Nephron progenitor cell (in vitro differentiated cells): ENCODE measurements at regions not wholly inside any gene's neighbourhood (a gene's known extent, or its start where the extent isn't known, plus 50 kb on each side); places are given as distances from the start of the nearest gene placed in this dataset.

Experiments
- DNase-seq: peaks from one replicate; pipeline ENCODE4 v3.0.0; 2021
- H3K27ac Mint-ChIP-seq: 2 replicates; pipeline ENCODE4 v1.8.0; 2021; ENCODE audit warnings: mild to moderate bottlenecking, moderate library complexity, mixed read lengths
- H3K27me3 Mint-ChIP-seq: 2 replicates; pipeline ENCODE4 v1.8.0; 2021; ENCODE audit warnings: mild to moderate bottlenecking, low read depth, mixed read lengths; ENCODE audit not compliant: poor library complexity
- H3K36me3 Mint-ChIP-seq: 2 replicates; pipeline ENCODE4 v1.8.0; 2021; ENCODE audit warnings: low read depth, mixed read lengths
- H3K4me1 Mint-ChIP-seq: 2 replicates; pipeline ENCODE4 v1.8.0; 2021; ENCODE audit warnings: mixed read lengths
- H3K4me3 Mint-ChIP-seq: 2 replicates; pipeline ENCODE4 v1.8.0; 2021; ENCODE audit warnings: mild to moderate bottlenecking, moderate library complexity, mixed read lengths
- H3K9me3 Mint-ChIP-seq: 2 replicates; pipeline ENCODE4 v1.8.0; 2021; ENCODE audit warnings: mild to moderate bottlenecking, moderate library complexity, mixed read lengths
- TF ChIP-seq, protein P1 (sequence below): fragments of 200-600 bp; sonication (generic); IDR thresholded peaks from 2 replicates; pipeline ENCODE4 v1.5.0; 2021; ENCODE audit warnings: antibody characterized with exemption

DNA sequence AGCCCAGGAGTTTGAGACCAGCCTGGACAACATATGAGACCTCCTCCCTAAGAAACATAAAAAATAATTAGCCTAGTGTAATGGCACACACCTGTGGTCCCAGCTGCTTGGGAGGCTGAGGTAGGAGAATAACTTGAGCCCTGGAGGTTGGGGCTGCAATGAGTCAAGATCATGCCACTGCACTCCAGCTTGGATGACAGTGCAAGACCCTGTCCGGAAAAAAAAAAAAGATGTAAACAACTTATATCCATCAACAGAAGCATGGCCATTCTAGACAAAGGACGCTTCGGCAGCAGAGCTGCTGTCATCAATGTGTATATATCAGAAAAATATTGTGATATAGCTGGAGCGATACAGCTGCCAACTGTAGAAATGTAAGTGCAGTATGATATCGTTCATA is 59.6 kb upstream of the ARID1B start:
- H3K4me1 Mint-ChIP-seq, result peaks cover 40% of the 10 kb centered on the region

GRCh38 chr6:156715839-156716238 is 61.3 kb upstream of the ARID1B start:
- H3K27me3 Mint-ChIP-seq, result peaks cover 9% of the 10 kb centered on the region
- H3K36me3 Mint-ChIP-seq, result no peaks in the 10 kb centered on the region
- peaks cover 24% of the 10 kb centered on the region for H3K4me1 Mint-ChIP-seq
- no peak overlapping the region for H3K27ac Mint-ChIP-seq
- TF ChIP-seq, protein P1, sequence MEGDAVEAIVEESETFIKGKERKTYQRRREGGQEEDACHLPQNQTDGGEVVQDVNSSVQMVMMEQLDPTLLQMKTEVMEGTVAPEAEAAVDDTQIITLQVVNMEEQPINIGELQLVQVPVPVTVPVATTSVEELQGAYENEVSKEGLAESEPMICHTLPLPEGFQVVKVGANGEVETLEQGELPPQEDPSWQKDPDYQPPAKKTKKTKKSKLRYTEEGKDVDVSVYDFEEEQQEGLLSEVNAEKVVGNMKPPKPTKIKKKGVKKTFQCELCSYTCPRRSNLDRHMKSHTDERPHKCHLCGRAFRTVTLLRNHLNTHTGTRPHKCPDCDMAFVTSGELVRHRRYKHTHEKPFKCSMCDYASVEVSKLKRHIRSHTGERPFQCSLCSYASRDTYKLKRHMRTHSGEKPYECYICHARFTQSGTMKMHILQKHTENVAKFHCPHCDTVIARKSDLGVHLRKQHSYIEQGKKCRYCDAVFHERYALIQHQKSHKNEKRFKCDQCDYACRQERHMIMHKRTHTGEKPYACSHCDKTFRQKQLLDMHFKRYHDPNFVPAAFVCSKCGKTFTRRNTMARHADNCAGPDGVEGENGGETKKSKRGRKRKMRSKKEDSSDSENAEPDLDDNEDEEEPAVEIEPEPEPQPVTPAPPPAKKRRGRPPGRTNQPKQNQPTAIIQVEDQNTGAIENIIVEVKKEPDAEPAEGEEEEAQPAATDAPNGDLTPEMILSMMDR, result no peak
- no peak overlapping the region for H3K4me3 Mint-ChIP-seq
- DNase-seq, result no peak
- no peaks in the 10 kb centered on the region for H3K9me3 Mint-ChIP-seq

More for the DNA sequence above, 59.6 kb upstream of the ARID1B start:
- H3K27me3 Mint-ChIP-seq, result peaks cover 14% of the 10 kb centered on the region
- H3K9me3 Mint-ChIP-seq, result no peaks in the 10 kb centered on the region
- TF ChIP-seq, protein P1, result no peak
- no peak overlapping the region for H3K4me3 Mint-ChIP-seq
- DNase-seq, result no peak
- H3K27ac Mint-ChIP-seq, result no peak overlapping the region
- no peaks in the 10 kb centered on the region for H3K36me3 Mint-ChIP-seq

- Mint-ChIP-seq H3K4me1 (peaks cover 7% of the 10 kb centered on the region), H3K27ac (no peak overlapping the region), H3K9me3 (no peaks in the 10 kb centered on the region), H3K36me3 (no peaks in the 10 kb centered on the region), H3K27me3 (peaks cover 9% of the 10 kb centered on the region), H3K4me3 (no peak overlapping the region)
- TF ChIP-seq, protein P1, result no peak
- no peak for DNase-seq
These were observed 63.6 kb upstream of the ARID1B start for GRCh38 chr6:156713548-156713947.

- Mint-ChIP-seq H3K4me3 (no peak overlapping the region), H3K4me1 (no peaks in the 10 kb centered on the region), H3K9me3 (no peaks in the 10 kb centered on the region), H3K27me3 (peaks cover 11% of the 10 kb centered on the region), H3K36me3 (no peaks in the 10 kb centered on the region), H3K27ac (no peak overlapping the region)
- no peak for DNase-seq
- TF ChIP-seq, protein P1, result no peak
These were observed 66.7 kb upstream of the ARID1B start for GRCh38 chr6:156710479-156710878.

- Mint-ChIP-seq H3K4me1 (no peaks in the 10 kb centered on the region), H3K27me3 (peaks cover 3% of the 10 kb centered on the region), H3K36me3 (no peaks in the 10 kb centered on the region), H3K9me3 (no peaks in the 10 kb centered on the region), H3K4me3 (no peak overlapping the region), H3K27ac (no peak overlapping the region)
- TF ChIP-seq, protein P1, result no peak
- DNase-seq, result no peak
These were observed 69.4 kb upstream of the ARID1B start for GRCh38 chr6:156707818-156708217.

GRCh38 chr6:156703719-156704118 is 73.5 kb upstream of the ARID1B start:
- TF ChIP-seq, protein P1, result no peak
- H3K27ac Mint-ChIP-seq, result no peak overlapping the region
- H3K4me1 Mint-ChIP-seq, result peaks cover 15% of the 10 kb centered on the region
- H3K36me3 Mint-ChIP-seq, result no peaks in the 10 kb centered on the region
- H3K9me3 Mint-ChIP-seq, result no peaks in the 10 kb centered on the region
- no peak for DNase-seq
- peaks cover 3% of the 10 kb centered on the region for H3K27me3 Mint-ChIP-seq
- H3K4me3 Mint-ChIP-seq, result no peak overlapping the region
